ENCODE measurements at regions not wholly inside any gene's neighbourhood (a gene's known extent, or its start where the extent isn't known, plus 50 kb on each side); places are given as distances from the start of the nearest gene placed in this dataset.

DNA sequence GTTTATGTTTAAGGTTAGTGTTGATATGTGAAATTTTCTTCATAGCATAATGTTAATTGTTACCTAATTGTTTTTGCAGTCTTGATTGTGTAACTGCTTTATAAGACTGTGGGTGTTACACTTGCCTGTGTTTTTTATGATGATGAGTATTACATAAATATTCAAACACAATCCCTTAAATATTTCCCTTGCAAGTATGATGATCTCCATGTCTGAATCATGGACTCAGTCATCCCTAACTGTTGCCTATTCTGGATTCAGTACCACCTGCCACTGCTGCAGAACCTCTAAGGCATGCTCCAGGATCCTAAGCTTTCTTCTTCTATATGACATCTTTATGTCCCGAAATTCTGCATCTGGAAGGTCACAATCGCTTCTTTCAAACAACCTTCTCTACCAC lies 246.3 kb upstream of the CLEC14A start:
- DNase-seq, result no peak

DNA sequence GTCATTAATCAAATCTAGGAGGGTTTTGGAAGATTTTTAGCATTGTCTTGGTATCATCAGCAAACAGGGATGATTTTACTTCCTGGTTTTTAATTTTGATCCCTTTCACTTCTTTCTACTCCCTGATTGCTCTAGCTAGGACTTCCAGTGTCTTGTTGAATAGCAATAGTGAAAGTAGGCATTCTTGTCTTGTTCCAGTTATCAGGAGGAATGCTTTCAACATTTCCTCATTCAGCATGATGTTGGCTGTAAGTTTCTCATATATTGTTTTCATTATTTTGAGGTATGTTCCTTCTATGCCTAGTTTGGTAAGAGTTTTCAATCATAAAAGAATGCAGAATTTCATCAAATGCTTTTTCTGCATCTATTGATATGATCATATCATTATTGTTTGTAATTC lies 244.2 kb upstream of the CLEC14A start:
- no peak for DNase-seq

DNA sequence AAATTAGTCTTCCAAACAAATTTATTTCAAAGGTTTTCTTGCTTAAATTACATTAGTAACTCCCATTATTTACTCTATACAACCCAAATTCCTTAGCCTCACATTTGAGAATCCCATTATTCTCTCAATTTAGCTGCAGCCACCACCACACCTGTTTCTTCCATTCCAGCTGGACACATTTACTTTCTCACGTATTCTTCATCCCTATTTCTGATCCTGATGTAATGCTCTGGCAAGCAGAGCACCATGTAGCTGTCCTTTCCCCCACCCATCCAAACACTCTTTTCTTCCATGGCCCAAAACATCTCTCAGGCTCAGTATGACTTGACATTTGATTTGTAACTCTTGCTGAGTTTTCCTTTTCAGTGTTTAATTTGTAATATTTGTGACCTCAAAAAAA lies 240.2 kb upstream of the CLEC14A start:
- DNase-seq, result no peak

DNA sequence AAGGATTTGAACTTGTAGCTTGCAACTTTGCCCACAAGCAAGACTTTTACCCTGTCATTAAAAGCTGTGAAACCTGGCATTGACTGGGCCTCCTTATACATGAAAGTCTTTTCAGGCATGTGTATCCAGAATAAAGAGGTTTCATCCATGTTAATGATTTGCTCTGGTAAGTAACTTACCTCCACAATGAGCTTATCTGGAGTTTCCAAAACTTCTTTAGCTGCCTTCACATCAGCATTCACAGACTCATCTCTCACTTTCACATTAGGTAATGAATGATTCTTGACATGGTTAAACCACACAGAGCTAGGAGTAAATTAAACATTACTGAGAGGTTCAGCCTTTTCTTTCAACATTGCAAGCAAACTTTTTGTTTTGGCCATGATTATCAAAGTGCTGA lies 234.4 kb upstream of the CLEC14A start:
- DNase-seq, result no peak

DNA sequence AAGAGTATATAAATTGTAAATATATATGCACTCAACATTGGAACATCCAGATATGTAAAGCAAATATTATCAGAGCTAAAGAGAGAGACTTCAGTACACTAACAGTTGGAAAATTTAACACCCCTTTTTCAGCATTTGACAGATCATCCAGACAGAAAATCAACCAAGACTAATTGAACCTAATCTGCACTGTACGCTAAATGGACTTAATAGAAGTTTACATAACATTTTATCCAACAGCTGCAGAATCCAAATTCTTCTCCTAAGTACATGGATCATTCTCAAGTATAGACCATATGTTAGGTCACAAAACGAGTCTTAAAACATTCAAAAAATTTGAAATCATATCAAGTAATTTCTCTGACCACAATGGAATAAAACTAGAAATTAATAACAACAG lies 229.1 kb upstream of the CLEC14A start:
- no peak for DNase-seq

DNA sequence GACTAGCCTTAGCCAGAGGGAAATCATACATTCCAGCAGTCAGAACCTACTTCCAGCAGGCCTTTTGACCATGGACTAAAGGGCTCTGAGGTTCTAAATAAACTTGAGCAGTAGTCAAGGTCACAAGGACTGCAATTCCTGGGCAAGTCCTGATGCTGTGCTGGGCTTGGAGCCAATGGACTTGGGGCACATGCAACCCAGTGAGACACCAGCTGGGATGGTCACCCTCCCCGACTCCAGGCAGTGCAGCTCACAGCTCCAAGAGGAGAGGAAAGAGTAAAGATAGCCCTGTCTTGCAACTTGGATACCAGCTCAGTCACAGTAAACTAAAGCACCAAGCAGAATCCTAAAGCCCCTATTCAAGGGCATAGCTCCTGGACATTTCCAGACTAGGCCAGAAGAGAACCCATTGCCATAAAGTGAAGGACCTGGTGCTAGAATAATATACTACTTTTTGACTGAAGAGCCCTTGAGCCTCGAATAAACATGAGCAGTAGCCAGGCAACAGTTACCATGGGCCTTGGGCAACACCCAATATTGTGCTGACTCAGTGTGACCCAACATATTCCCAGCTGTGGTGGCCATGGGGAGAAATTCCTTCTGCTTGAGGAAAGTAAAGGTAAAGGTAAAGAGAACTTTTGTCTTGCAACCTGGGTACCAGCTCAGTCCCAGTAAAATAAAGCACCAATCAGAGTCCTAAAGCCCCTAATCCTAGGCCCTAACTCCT lies 226.2 kb upstream of the CLEC14A start:
- DNase-seq, result no peak

DNA sequence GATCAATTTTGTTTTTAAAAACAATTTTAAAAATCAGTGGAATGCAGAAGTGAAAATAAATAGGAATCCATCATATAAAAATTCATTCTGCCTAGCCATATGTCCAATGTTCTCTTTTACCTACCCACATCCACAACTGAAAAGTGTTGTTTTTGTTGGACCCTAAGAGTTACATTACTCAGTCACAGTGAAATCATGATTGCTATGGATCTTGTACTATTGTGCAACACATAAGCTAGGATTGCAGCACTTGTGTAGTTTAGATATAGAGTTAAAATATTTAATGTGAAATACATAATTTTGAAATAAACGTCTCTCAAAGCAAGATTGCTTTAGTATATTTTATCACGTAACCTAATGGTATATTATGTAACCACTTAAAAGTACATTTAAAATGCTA lies 213.3 kb upstream of the CLEC14A start:
- DNase-seq, result no peak

DNA sequence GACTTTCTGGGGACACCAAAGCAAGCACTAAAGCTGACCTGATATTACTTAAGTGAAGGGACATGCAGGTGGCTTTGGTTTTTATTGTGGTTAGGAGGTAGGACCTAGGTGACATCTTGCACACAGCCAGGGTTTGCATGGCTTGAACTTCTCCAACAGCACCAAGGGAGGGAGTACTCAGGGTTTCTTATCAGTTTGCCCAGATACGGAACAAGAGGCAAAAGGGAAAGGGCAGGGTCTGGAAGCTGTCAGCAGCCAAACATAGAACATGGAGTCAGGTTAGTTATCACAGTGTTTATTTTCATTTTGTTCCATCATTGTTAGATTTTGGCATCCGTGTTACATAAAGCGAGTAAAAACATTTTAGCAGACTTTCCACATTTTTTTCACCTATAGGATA lies 186.3 kb upstream of the CLEC14A start:
- DNase-seq, result no peak

DNA sequence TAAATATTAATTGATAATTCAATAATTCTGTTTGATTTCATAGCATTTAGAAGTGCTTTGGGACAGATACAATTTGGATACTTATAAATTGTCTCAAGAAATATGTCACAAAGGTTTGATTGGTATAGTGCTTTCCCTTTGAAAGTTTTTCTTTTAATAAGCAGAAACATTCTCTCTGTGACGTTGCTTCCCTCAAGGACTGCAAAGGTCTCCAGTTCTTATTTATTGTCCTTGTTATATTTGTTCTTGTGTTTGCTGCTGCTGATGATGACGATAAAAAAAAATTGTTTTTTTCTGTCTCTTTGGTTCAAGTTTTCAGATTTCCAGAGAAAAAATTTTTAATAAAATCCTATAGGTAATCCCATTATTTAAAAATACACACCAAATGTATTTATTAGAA lies 176.3 kb upstream of the CLEC14A start:
- DNase-seq, result no peak

DNA sequence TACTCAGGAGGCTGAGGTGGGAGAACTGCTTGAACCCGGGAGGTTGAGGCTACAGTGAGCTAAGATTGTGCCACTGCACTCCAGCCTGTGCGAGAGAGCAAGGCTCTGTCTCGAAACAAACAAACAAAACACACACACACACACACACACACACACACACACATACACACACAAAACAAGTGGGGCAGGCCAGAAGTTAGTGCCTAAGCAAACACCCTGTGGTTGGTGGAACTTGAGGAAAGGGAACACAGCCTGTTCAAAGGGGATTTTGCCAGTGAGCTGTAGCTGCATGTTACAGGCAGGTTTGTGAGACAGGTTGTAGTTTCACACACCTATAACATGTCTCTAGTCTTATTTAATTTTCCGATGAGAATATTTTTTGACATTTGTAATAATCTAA lies 175.3 kb upstream of the CLEC14A start:
- no peak for DNase-seq

DNA sequence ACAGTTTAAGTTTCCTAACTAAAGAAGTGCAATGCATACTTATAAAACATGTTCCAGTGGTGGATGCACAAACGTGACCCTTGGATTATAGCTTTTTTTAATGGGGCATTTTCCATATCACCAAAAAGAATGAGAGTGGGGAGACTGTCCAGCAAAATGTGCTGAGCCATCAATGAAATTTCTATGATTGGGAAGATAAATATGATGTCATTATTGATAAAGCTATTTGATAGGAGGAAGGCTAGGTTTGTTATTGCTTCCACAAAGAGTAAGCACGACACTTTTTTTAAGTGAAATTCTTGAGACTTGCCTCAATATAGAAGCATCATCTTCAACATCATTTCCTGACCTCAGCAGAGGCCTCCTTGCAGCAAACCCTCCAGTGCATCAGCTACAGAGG lies 174.6 kb upstream of the CLEC14A start:
- DNase-seq, result no peak

DNA sequence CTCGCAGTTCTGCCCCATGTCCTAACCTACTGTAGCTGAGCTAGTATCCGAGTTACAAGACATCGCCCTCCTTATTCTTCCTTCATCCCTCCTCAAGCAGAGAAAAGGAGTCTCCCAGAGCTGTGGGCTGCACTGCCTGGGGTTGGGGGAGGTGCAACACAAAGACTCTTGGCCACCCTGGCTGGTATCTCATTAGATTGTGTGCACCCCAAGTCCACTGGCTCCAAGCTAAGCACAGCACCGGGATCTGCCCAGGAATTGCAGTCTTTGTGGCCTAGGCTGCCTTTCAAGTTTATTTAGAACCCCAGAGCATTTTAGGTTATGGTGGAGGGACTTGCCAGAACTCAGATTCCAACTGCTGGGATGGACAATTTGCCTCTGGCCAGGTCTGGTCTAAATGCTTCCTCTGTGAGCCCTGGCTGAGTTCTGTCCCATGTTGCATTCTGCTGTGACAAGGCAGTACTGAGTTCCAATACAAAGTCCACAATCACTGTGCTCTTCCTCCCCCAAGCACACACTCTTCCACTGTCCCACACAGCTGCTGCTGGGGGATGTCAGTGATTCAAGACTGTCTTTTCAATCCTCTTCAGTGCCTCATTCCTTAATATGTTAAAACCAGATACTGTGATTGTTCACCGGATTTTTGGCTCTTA lies 169.6 kb upstream of the CLEC14A start:
- DNase-seq, result no peak

DNA sequence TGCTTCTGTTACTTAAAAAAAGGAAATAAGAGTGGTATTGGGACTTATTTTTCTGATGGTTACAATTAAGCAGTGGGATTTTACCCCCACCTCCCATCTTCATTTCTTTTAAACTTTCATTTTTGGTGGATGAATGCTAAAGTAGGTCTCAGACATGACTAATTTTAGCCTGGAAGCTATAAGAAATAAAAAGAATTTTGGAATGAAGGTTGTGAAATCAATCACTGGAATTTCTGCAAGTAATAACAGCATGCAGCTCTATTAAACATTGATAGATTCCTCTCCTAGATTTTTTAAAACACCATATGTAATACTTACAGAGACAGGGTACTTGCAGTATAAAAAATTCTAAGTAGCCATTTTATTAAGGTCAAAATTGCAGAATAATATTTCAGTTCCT lies 164.2 kb upstream of the CLEC14A start:
- no peak for DNase-seq

DNA sequence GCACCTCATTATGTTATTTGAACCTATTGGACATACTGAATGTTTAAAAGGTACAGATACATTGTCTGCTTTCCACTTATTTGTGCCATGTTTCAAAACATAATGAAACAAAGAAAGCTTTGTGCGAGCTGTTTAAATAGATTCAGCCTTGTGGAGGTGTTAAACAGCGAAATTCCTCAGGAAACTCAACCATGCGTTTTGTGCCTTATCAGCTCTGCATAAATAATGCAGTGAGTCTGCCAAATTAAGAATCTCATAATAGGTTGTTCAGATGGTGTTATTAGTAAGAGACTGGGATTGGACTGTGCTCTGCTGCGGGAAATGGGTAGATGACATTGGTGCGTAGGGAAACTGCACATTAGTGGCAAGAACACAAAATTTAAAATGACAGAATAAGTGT lies 163.7 kb upstream of the CLEC14A start:
- DNase-seq, result no peak

DNA sequence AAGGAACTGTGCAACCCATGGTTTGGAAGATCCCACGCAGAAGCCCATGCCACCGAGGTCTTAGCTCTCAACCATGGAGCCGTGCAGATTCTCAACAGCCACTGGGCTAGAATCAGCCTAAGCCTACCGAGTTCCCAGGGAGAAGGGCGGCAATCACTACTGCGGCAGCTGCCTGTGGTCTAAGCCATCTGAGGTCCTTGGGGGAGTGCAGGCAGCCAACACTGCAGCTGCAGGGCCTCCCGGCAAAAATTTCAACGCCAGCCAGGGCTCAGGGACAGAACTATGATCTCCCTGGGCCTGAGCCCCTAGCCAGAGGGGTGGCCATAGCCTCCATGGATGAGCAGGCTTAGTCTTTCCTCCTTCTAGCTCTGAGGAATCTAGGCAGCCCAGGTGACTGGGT lies 156.8 kb upstream of the CLEC14A start:
- no peak for DNase-seq

DNA sequence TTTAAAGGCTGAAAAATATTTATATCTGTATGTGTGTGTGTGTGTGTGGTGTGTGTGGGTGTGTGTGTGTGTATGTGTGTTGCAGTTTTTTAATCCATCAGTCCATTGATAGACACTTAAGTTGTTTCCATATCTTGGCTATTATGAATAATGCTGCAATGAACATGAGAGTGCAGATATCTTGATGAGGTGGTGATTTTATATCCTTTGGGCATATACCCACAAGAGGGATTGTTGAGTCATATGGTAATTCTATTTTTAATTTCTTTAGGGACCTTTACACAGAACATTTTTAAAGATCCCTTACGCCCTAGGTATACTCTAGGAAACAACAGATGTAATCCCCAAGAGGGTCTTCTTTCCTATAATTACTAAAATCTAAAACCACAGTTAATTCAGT lies 154.5 kb upstream of the CLEC14A start:
- no peak for DNase-seq

DNA sequence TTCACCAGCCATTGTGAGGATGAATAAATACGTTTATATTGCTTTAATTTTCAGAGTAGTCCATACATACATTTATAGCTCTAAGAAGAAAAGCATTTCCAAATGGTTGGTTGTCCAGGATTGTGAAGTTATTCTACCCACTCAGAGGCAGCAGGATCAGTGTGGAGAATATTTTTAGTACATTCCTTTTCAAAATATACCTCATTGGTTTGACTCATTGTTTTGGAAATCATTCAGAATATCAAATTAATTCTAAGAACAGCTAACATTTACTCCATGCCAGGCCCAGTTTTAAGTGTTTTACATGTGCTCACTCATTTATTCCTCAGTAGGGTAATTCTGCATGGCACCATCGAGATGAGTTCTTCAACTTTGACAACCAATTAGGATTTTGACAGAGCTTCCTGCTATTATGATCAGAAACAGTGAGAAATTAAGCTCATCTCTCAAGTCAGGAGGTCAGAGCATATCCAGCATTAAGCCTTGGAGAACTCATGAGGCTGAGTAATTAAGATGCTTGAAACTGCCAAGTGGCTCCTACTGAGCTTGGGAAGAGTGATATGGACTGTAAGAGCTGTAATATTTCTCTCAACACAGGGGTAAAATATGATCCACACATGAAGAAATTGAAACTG lies 153.3 kb upstream of the CLEC14A start:
- no peak for DNase-seq

DNA sequence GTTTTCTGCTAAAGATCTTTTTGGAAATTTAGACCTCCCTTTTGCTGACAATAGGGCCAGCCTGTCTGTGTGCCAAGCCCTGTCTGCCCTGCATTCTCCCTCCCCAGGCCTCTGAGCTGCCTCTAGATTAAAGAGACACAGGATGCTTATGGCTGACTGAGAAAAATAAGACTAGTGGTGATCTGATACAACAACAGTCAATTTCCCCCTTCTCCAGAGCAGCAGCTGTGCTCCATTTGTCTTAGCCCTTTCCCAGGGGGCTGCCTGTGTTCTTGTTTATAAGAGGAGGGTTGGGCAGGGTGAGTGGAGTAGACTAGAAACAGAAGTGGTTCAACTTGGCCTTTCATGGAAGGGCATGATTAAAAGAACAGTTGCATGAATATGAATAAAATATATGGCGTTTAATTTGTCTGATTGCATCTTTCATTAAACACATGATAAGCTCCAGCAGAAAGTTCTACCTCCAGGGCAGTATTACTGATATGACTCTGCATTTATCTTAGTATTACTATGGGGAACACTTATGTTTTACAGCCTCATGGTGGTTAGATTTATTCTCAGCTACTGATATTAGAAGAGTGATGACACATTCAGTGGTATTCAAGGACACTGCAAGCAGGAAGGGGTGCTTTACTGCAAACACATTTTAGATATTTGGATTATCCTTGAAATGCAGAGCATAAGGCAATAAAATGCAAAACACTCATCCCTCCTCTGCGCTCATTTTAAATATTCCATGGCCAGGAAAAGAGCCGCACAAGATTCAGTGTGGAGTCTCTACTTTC lies 150.2 kb upstream of the CLEC14A start:
- DNase-seq, result no peak

DNA sequence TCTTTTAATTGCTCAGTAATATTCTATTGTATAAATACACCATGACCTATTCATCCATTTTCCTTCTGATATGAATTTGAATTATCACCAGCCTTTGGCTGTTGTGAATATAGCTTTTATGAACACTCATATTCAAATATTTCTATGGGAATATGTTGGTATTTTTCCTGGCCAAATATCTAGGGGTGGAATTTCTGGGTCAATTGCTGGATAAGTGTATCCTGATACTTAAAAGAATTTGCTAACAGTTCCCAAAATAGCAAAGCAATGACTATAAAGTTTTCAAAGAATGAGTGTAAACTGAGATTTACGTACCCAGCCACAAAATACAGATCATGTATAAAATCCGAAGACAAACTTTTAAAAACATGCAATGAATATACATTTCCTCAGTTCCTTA lies 148.7 kb upstream of the CLEC14A start:
- no peak for DNase-seq

DNA sequence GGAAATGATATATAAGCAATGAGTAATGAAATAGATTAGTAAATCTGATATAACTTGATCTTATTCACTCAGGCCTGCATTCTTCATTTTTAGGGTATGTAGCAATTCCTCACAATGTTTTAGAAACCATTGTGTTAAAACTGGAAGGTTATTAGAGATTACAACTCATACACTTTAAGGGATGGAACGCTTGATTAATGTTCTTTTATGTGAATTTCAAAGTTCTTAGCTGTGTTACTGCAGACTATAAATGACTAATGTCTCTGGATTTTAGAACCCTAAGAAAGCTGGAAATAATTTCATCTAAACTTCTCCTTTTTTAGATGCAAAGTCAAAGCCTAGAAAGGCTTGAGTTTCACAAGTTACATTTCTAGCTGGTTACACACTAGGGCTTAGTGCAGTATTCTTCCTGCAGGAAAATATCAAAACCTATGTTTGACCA lies 148.2 kb upstream of the CLEC14A start:
- DNase-seq, result no peak

DNA sequence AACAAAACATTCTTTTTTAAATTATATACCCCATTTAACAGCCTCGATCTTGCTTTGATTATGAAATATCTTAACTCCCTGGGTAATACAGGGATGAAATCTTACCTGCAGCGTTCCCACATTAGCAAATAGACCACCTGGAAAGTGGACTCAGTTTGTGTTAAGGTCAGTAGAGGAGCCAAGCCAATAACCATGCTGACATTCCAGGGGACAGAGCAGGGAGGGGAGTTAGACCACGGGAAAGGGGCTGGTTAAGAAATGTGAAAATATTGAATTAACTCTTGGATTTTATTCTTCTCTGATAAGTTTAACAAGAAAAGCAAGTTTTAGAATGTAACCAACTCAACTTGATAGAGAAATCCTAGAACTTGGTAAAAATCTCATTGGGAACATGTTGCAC lies 144.9 kb upstream of the CLEC14A start:
- DNase-seq, result no peak

DNA sequence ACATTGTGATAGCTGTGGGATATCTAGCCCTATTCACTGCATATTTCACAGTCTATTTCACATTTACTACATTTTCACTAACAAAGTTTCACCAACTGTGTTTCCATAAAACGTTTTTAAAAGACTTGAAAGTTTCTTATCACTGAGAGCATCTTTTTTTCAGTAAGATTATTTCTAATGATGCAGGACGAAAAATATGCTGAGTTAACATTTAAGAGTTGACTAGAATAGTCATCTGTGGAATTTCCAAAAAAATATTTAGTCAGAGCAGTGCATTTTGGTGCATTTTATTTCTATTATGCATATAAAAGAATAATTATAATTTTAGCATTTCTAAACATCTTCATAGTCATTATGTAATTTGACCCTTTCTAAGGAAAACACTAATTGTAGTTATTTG lies 143.8 kb upstream of the CLEC14A start:
- no peak for DNase-seq

DNA sequence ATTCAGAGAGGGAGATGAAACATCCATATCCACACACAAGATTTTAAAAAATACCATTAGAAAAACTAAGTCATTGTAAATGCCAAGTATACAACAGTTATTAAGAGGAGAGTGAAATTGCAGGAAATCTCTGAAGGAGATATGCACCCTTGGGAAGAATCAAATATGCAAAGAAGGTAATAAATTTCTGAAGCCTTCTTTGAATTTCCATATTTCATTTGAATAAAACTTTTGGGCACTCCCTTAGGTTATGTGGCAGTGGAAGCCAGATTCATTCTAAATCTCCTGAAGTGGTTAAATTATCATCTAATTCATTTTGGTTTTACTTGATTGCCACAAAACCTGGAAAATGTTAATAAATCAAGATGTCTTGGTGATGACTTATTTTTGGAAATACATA lies 138.9 kb upstream of the CLEC14A start:
- no peak for DNase-seq

DNA sequence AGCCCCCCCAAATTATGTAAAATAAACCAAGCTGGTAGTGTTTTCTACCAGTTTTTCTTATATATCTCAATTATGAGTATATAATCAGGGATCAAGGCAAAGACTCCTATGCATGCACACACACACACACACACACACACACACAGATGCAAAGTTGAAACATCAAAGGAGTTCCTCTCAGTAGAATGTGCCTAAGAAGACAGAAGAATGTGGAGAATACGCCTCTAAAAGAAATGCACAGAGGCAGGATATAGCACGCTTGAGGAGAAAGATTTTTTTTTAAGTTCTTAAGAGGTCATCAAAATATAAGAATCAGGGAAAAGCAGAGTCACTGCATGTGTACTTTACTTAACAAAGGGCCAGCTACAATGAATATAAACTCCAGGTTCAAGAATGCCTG lies 138.2 kb upstream of the CLEC14A start:
- DNase-seq, result no peak

Measured in activated CD8-positive, alpha-beta memory T cell treated with anti-CD3 and anti-CD28 coated beads for 24 hours (primary cell).